HCT116 (cell line): ENCODE measurements at regions not wholly inside any gene's neighbourhood (a gene's known extent, or its start where the extent isn't known, plus 50 kb on each side); places are given as distances from the start of the nearest gene placed in this dataset.

Source experiments
- CEBPB ChIP-seq: IDR thresholded peaks from 2 replicates; pipeline ENCODE4 v1.6.1; 2012; ENCODE audit warnings: low read depth
- EZH2 ChIP-seq: fragments of 200-600 bp; sonication (generic); IDR thresholded peaks from 2 replicates; pipeline ENCODE4 v1.6.1; 2017; ENCODE audit warnings: antibody characterized with exemption, mixed run types
- EZH2phosphoT487 ChIP-seq: fragments of 200-600 bp; IDR thresholded peaks from 2 replicates; pipeline ENCODE4 v1.6.1; 2018; ENCODE audit warnings: antibody characterized with exemption, borderline replicate concordance
- POLR2AphosphoS5 ChIP-seq: IDR thresholded peaks from 2 replicates; pipeline ENCODE4 v1.6.1; 2011; ENCODE audit warnings: mild to moderate bottlenecking, low read depth, low read length, moderate library complexity
- RAD21 ChIP-seq: IDR thresholded peaks from 2 replicates; pipeline ENCODE4 v1.6.1; 2012; ENCODE audit warnings: low read depth, mild to moderate bottlenecking
- YY1 ChIP-seq: IDR thresholded peaks from 2 replicates; pipeline ENCODE4 v1.6.1; 2011; ENCODE audit warnings: low read length, low read depth, moderate library complexity, mild to moderate bottlenecking; ENCODE audit not compliant: insufficient replicate concordance; ENCODE audit errors: extremely low read depth
- TF ChIP-seq, protein P1 (sequence below), 3 experiments: fragments of 200-600 bp in 1 of 3; sonication (generic) in 1 of 3; IDR thresholded peaks in 2 of 3; conservative IDR thresholded peaks in 1 of 3; 2 replicates each; pipeline ENCODE4 v1.5.1; 2012 to 2017; ENCODE audit warnings: low read depth in 2 of 3, low read length in 2 of 3, antibody characterized with exemption in 1 of 3, borderline replicate concordance in 1 of 3, control low read depth in 1 of 3, mild to moderate bottlenecking in 1 of 3, mixed read lengths in 1 of 3, mixed run types in 1 of 3, moderate library complexity in 1 of 3; ENCODE audit not compliant: insufficient read depth in 1 of 3
- TF ChIP-seq, protein P2 (sequence below): IDR thresholded peaks from 2 replicates; pipeline ENCODE4 v1.6.1; 2012
- TF ChIP-seq, protein P3 (sequence below): IDR thresholded peaks from 2 replicates; pipeline ENCODE4 v1.6.1; 2011; ENCODE audit warnings: mild to moderate bottlenecking, low read length, moderate library complexity; ENCODE audit not compliant: insufficient replicate concordance; ENCODE audit errors: extremely low read depth
- TF ChIP-seq, protein P4 (sequence below): IDR thresholded peaks from 2 replicates; pipeline ENCODE4 v1.6.1; 2012; ENCODE audit warnings: low read depth

DNA sequence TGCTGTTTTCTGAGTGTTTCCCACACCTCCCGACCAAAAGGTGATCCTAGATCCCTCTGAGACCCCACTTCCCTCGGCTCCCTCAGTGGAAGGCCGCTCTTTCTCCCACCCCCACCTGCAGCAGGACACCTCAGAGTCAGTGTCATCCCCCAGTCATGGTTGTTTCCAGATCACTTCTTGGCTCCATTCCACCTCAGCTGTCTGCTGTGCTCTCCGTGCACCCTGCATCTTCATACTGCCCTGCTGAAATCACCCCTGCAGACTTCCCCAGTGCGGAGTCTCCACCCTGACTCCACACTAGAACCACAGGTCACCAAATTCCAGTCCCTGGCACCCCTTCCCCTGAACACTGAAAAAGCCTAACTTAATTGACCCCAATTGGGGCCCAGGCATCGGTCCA is 255.1 kb upstream of the CDYL start:
- TF ChIP-seq, protein P1, sequence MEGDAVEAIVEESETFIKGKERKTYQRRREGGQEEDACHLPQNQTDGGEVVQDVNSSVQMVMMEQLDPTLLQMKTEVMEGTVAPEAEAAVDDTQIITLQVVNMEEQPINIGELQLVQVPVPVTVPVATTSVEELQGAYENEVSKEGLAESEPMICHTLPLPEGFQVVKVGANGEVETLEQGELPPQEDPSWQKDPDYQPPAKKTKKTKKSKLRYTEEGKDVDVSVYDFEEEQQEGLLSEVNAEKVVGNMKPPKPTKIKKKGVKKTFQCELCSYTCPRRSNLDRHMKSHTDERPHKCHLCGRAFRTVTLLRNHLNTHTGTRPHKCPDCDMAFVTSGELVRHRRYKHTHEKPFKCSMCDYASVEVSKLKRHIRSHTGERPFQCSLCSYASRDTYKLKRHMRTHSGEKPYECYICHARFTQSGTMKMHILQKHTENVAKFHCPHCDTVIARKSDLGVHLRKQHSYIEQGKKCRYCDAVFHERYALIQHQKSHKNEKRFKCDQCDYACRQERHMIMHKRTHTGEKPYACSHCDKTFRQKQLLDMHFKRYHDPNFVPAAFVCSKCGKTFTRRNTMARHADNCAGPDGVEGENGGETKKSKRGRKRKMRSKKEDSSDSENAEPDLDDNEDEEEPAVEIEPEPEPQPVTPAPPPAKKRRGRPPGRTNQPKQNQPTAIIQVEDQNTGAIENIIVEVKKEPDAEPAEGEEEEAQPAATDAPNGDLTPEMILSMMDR (IDR thresholded peaks at IDR 0.05 in 2 of 3, conservative IDR thresholded peaks at IDR 0.05 in 1 of 3; ENCODE audit: borderline replicate concordance in 1 of 3, insufficient read depth in 1 of 3, low read depth in 2 of 3, low read length in 2 of 3) = no peak
- TF ChIP-seq EZH2phosphoT487 = no peak
- TF ChIP-seq POLR2AphosphoS5 = no peak
- TF ChIP-seq RAD21 = no peak
- no peak for TF ChIP-seq YY1
- TF ChIP-seq, protein P2, sequence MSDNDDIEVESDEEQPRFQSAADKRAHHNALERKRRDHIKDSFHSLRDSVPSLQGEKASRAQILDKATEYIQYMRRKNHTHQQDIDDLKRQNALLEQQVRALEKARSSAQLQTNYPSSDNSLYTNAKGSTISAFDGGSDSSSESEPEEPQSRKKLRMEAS = no peak
- TF ChIP-seq, protein P3, sequence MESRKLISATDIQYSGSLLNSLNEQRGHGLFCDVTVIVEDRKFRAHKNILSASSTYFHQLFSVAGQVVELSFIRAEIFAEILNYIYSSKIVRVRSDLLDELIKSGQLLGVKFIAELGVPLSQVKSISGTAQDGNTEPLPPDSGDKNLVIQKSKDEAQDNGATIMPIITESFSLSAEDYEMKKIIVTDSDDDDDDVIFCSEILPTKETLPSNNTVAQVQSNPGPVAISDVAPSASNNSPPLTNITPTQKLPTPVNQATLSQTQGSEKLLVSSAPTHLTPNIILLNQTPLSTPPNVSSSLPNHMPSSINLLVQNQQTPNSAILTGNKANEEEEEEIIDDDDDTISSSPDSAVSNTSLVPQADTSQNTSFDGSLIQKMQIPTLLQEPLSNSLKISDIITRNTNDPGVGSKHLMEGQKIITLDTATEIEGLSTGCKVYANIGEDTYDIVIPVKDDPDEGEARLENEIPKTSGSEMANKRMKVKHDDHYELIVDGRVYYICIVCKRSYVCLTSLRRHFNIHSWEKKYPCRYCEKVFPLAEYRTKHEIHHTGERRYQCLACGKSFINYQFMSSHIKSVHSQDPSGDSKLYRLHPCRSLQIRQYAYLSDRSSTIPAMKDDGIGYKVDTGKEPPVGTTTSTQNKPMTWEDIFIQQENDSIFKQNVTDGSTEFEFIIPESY = no peak
- no peak for TF ChIP-seq CEBPB
- TF ChIP-seq, protein P4, sequence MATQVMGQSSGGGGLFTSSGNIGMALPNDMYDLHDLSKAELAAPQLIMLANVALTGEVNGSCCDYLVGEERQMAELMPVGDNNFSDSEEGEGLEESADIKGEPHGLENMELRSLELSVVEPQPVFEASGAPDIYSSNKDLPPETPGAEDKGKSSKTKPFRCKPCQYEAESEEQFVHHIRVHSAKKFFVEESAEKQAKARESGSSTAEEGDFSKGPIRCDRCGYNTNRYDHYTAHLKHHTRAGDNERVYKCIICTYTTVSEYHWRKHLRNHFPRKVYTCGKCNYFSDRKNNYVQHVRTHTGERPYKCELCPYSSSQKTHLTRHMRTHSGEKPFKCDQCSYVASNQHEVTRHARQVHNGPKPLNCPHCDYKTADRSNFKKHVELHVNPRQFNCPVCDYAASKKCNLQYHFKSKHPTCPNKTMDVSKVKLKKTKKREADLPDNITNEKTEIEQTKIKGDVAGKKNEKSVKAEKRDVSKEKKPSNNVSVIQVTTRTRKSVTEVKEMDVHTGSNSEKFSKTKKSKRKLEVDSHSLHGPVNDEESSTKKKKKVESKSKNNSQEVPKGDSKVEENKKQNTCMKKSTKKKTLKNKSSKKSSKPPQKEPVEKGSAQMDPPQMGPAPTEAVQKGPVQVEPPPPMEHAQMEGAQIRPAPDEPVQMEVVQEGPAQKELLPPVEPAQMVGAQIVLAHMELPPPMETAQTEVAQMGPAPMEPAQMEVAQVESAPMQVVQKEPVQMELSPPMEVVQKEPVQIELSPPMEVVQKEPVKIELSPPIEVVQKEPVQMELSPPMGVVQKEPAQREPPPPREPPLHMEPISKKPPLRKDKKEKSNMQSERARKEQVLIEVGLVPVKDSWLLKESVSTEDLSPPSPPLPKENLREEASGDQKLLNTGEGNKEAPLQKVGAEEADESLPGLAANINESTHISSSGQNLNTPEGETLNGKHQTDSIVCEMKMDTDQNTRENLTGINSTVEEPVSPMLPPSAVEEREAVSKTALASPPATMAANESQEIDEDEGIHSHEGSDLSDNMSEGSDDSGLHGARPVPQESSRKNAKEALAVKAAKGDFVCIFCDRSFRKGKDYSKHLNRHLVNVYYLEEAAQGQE = no peak
- no peak for TF ChIP-seq EZH2
